H9 (cell line): ENCODE measurements at regions not wholly inside any gene's neighbourhood (a gene's known extent, or its start where the extent isn't known, plus 50 kb on each side); places are given as distances from the start of the nearest gene placed in this dataset.

ENCODE experiments used
- DNase-seq: peaks from one replicate; pipeline ENCODE4 v3.0.0-alpha.2; 2017
- H2AFZ ChIP-seq: one replicate; pipeline ENCODE4 v1.6.1; 2013; ENCODE audit warnings: mild to moderate bottlenecking, low read length, control low read depth, moderate library complexity
- H2AK5ac ChIP-seq: 2 replicates; pipeline ENCODE4 v1.6.1; 2013; ENCODE audit warnings: low read length, control low read depth, mixed read lengths; ENCODE audit not compliant: insufficient read length
- H2BK120ac ChIP-seq: one replicate; pipeline ENCODE4 v1.6.1; 2013; ENCODE audit warnings: low read depth, mild to moderate bottlenecking, low read length, control low read depth, inconsistent platforms; ENCODE audit not compliant: poor library complexity, severe bottlenecking
- H2BK12ac ChIP-seq: 2 replicates; pipeline ENCODE4 v1.6.1; 2013; ENCODE audit warnings: low read length, control low read depth, mixed read lengths, low read depth; ENCODE audit not compliant: insufficient read length
- H2BK15ac ChIP-seq: 2 replicates; pipeline ENCODE4 v1.6.1; 2013; ENCODE audit warnings: low read depth, low read length, control low read depth
- H2BK20ac ChIP-seq: one replicate; pipeline ENCODE4 v1.6.1; 2013; ENCODE audit warnings: low read depth, mild to moderate bottlenecking, low read length, control low read depth, inconsistent platforms; ENCODE audit not compliant: poor library complexity, severe bottlenecking
- H2BK5ac ChIP-seq: 2 replicates; pipeline ENCODE4 v1.6.1; 2013; ENCODE audit warnings: low read length, control low read depth, mixed read lengths; ENCODE audit not compliant: insufficient read length
- H3K14ac ChIP-seq: 2 replicates; pipeline ENCODE4 v1.6.1; 2013; ENCODE audit warnings: low read length, control low read depth; ENCODE audit not compliant: insufficient read depth
- H3K18ac ChIP-seq: 2 replicates; pipeline ENCODE4 v1.6.1; 2013; ENCODE audit warnings: low read depth, mild to moderate bottlenecking, mixed read lengths, low read length, control low read depth; ENCODE audit not compliant: insufficient read length
- H3K23ac ChIP-seq: 2 replicates; pipeline ENCODE4 v1.6.1; 2013; ENCODE audit warnings: low read length, control low read depth, mixed read lengths, low read depth; ENCODE audit not compliant: insufficient read length
- H3K23me2 ChIP-seq: 2 replicates; pipeline ENCODE4 v1.6.1; 2013; ENCODE audit warnings: low read depth, mild to moderate bottlenecking, mixed read lengths, low read length, control low read depth; ENCODE audit not compliant: insufficient read length, poor library complexity, severe bottlenecking
- H3K27ac ChIP-seq: 2 replicates; pipeline ENCODE4 v1.5.1; 2013; ENCODE audit warnings: low read length, control low read depth, mixed read lengths, low read depth; ENCODE audit not compliant: insufficient read length
- H3K27me3 ChIP-seq: 2 replicates; pipeline ENCODE4 v1.6.1; 2013; ENCODE audit warnings: low read length, control low read depth, inconsistent platforms; ENCODE audit not compliant: insufficient read depth
- H3K4ac ChIP-seq: 2 replicates; pipeline ENCODE4 v1.6.1; 2013; ENCODE audit warnings: low read depth, mild to moderate bottlenecking, control low read depth, inconsistent platforms, low read length, moderate library complexity
- H3K4me1 ChIP-seq: 2 replicates; pipeline ENCODE4 v1.6.1; 2013; ENCODE audit warnings: low read length, control low read depth, inconsistent platforms; ENCODE audit not compliant: insufficient read depth
- H3K4me2 ChIP-seq: 2 replicates; pipeline ENCODE4 v1.6.1; 2013; ENCODE audit warnings: low read length, control low read depth, mixed read lengths; ENCODE audit not compliant: insufficient read length, insufficient read depth
- H3K56ac ChIP-seq: 2 replicates; pipeline ENCODE4 v1.6.1; 2013; ENCODE audit warnings: low read depth, mild to moderate bottlenecking, mixed read lengths, low read length, control low read depth; ENCODE audit not compliant: insufficient read length
- H3K79me1 ChIP-seq: 2 replicates; pipeline ENCODE4 v1.6.1; 2013; ENCODE audit warnings: low read depth, mild to moderate bottlenecking, moderate library complexity, low read length, control low read depth, inconsistent platforms; ENCODE audit not compliant: insufficient read depth, poor library complexity, severe bottlenecking
- H3K79me2 ChIP-seq: 2 replicates; pipeline ENCODE4 v1.6.1; 2013; ENCODE audit warnings: low read length, control low read depth, inconsistent platforms; ENCODE audit not compliant: insufficient read depth
- H3K9ac ChIP-seq: 2 replicates; pipeline ENCODE4 v1.6.1; 2013; ENCODE audit warnings: low read length, control low read depth, mixed read lengths; ENCODE audit not compliant: insufficient read length; ENCODE audit errors: extremely low read depth
- H3K9me3 ChIP-seq: one replicate; pipeline ENCODE4 v1.6.1; 2013; ENCODE audit warnings: low read depth, low read length, inconsistent platforms; ENCODE audit not compliant: control insufficient read depth
- H3T11ph ChIP-seq: one replicate; pipeline ENCODE4 v1.6.1; 2013; ENCODE audit warnings: mild to moderate bottlenecking, low read length, control low read depth, inconsistent platforms
- H4K20me1 ChIP-seq: one replicate; pipeline ENCODE4 v1.6.1; 2013; ENCODE audit not compliant: control insufficient read depth, insufficient read length, insufficient read depth
- H4K5ac ChIP-seq: 2 replicates; pipeline ENCODE4 v1.6.1; 2013; ENCODE audit warnings: low read depth, mild to moderate bottlenecking, mixed read lengths, low read length, control low read depth; ENCODE audit not compliant: insufficient read length
- H4K8ac ChIP-seq: replicated peaks from 2 replicates; pipeline ENCODE4 v1.6.1; 2013; ENCODE audit warnings: low read length, control low read depth, mixed read lengths, low read depth; ENCODE audit not compliant: insufficient read length
- H4K91ac ChIP-seq: 2 replicates; pipeline ENCODE4 v1.6.1; 2013; ENCODE audit warnings: low read depth, mild to moderate bottlenecking, moderate library complexity, mixed read lengths, low read length, control low read depth; ENCODE audit not compliant: insufficient read length
- H3K27ac Mint-ChIP-seq, 3 experiments: 2 replicates in 2 of 3; 3 replicates in 1 of 3; pipeline ENCODE4 v1.8.0; 2020 to 2021; ENCODE audit warnings: mixed read lengths in 3 of 3, mild to moderate bottlenecking in 1 of 3, moderate library complexity in 1 of 3
- H3K27me3 Mint-ChIP-seq: 2 replicates; pipeline ENCODE4 v1.8.0; 2021; ENCODE audit warnings: low read depth, mild to moderate bottlenecking, moderate library complexity, mixed read lengths
- H3K36me3 Mint-ChIP-seq, 3 experiments: 2 replicates in 2 of 3; 3 replicates in 1 of 3; pipeline ENCODE4 v1.8.0; 2020 to 2021; ENCODE audit warnings: low read depth in 3 of 3, mixed read lengths in 3 of 3; ENCODE audit not compliant: insufficient read depth in 1 of 3
- H3K4me1 Mint-ChIP-seq, 2 experiments: 2 replicates each; pipeline ENCODE4 v1.8.0; 2020; ENCODE audit warnings: mixed read lengths in 2 of 2
- H3K4me3 Mint-ChIP-seq, 2 experiments: 2 replicates in 1 of 2; 3 replicates in 1 of 2; pipeline ENCODE4 v1.8.0; 2020 to 2021; ENCODE audit warnings: mild to moderate bottlenecking in 2 of 2, mixed read lengths in 2 of 2, moderate library complexity in 1 of 2
- H3K9me3 Mint-ChIP-seq, 2 experiments: 2 replicates in 1 of 2; 3 replicates in 1 of 2; pipeline ENCODE4 v1.8.0; 2020; ENCODE audit warnings: mild to moderate bottlenecking in 2 of 2, mixed read lengths in 2 of 2, moderate library complexity in 1 of 2
- WGBS: extraction: QIAGEN DNeasy Blood & Tissue Kit; methylation state at CpG from one replicate; pipeline ENCODE4 v1.1.7; 2013; ENCODE audit warnings: missing lambda C conversion rate, low lambda C conversion rate, mixed read lengths; ENCODE audit not compliant: insufficient read length; ENCODE audit errors: extremely low coverage; 5-methylcytosine and 5-hydroxymethylcytosine counted together
- TF ChIP-seq, protein P1 (sequence below): fragments of 200-600 bp; sonication (generic); conservative IDR thresholded peaks from 3 replicates; pipeline ENCODE4 v1.8.0; 2021; ENCODE audit warnings: antibody characterized with exemption, mild to moderate bottlenecking

GRCh38 chr11:27863637-27864036, 163.4 kb upstream of the BDNF start:
- Histone ChIP-seq H3K79me1 (no peaks in the 10 kb centered on the region), H2BK5ac (no peak overlapping the region), H3K56ac (no peak overlapping the region), H3K14ac (no peak overlapping the region), H3K4ac (no peak overlapping the region), H2BK12ac (no peak overlapping the region), H3K23ac (no peak overlapping the region), H2AK5ac (no peak overlapping the region), H3K9me3 (no peaks in the 10 kb centered on the region), H3T11ph (no peak overlapping the region), H3K4me1 (no peaks in the 10 kb centered on the region), H3K18ac (no peak overlapping the region), H2BK20ac (no peak overlapping the region), H4K91ac (no peak overlapping the region), H3K4me2 (no peak overlapping the region), H2AFZ (no peak overlapping the region), H2BK15ac (no peak overlapping the region), H3K79me2 (no peaks in the 10 kb centered on the region), H4K8ac (no peak overlapping the region), H3K9ac (no peak overlapping the region), H3K27ac (no peak overlapping the region), H2BK120ac (no peak overlapping the region), H3K23me2 (no peaks in the 10 kb centered on the region), H4K5ac (no peak overlapping the region), H4K20me1 (no peaks in the 10 kb centered on the region), H3K27me3 (no peaks in the 10 kb centered on the region)
- Mint-ChIP-seq H3K27ac (no peak overlapping the region), H3K36me3 (no peaks in the 10 kb centered on the region), H3K9me3 (no peaks in the 10 kb centered on the region; a peak in 1 of 5 replicates), H3K4me3 (no peak overlapping the region), H3K4me1 (peaks cover 2% of the 10 kb centered on the region in 2 experiments; a peak in 2 of 4 replicates), H3K27me3 (peaks cover 1% of the 10 kb centered on the region)
- no CpG with 5 or more reads among the region's 2 CpGs for WGBS
- no peak for DNase-seq
- TF ChIP-seq, protein P1, sequence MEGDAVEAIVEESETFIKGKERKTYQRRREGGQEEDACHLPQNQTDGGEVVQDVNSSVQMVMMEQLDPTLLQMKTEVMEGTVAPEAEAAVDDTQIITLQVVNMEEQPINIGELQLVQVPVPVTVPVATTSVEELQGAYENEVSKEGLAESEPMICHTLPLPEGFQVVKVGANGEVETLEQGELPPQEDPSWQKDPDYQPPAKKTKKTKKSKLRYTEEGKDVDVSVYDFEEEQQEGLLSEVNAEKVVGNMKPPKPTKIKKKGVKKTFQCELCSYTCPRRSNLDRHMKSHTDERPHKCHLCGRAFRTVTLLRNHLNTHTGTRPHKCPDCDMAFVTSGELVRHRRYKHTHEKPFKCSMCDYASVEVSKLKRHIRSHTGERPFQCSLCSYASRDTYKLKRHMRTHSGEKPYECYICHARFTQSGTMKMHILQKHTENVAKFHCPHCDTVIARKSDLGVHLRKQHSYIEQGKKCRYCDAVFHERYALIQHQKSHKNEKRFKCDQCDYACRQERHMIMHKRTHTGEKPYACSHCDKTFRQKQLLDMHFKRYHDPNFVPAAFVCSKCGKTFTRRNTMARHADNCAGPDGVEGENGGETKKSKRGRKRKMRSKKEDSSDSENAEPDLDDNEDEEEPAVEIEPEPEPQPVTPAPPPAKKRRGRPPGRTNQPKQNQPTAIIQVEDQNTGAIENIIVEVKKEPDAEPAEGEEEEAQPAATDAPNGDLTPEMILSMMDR: no peak; the same call in 2 of the 3 replicates
